BLaER1 treated with 17β-estradiol and CSF1 and Interleukin-3, amounts not matched to agents 10 nM and 100 nM (cell line): ENCODE measurements at regions not wholly inside any gene's neighbourhood (a gene's known extent, or its start where the extent isn't known, plus 50 kb on each side); places are given as distances from the start of the nearest gene placed in this dataset.
A peak's percentile ranks its signal among the peaks of the same experiment; 100 is the strongest.
"Not testable (repeated sequence)": the region's sequence is repeated elsewhere in the genome, so short reads cannot be mapped to it uniquely, and the experiment has no call there.

ENCODE experiments used
- H3K27ac ChIP-seq, 11 experiments: shearing (Covaris generic); formaldehyde crosslinking; 2 replicates each; pipeline ENCODE4 v1.8.1; 2022
- H3K27me3 ChIP-seq, 11 experiments: shearing (Covaris generic); formaldehyde crosslinking; 2 replicates each; pipeline ENCODE4 v1.8.1; 2022
- H3K36me3 ChIP-seq, 11 experiments: shearing (Covaris generic); formaldehyde crosslinking; 2 replicates each; pipeline ENCODE4 v1.8.1; 2022
- H3K4me1 ChIP-seq, 10 experiments: shearing (Covaris generic); formaldehyde crosslinking; 2 replicates each; pipeline ENCODE4 v1.8.1; 2022
- H3K4me2 ChIP-seq, 11 experiments: shearing (Covaris generic); formaldehyde crosslinking; 2 replicates each; pipeline ENCODE4 v1.8.1; 2022
- H3K4me3 ChIP-seq, 10 experiments: shearing (Covaris generic); formaldehyde crosslinking; 2 replicates each; pipeline ENCODE4 v1.8.1; 2022
- H3K9ac ChIP-seq, 11 experiments: shearing (Covaris generic); formaldehyde crosslinking; 2 replicates each; pipeline ENCODE4 v1.8.1; 2022
- H3K9me3 ChIP-seq, 11 experiments: shearing (Covaris generic); formaldehyde crosslinking; replicated peaks in 1 of 11; 2 replicates each; pipeline ENCODE4 v1.8.1; 2022
- H4K20me1 ChIP-seq, 11 experiments: shearing (Covaris generic); formaldehyde crosslinking; 2 replicates each; pipeline ENCODE4 v1.8.1; 2022
- Cebpa-rat ChIP-seq, 11 experiments: shearing (Covaris generic); IDR thresholded peaks; 2 replicates each; pipeline ENCODE4 v1.8.1; 2022

- H3K4me2 ChIP-seq, result no peak overlapping the region
- no peaks in the 10 kb centered on the region for H3K27me3 ChIP-seq
- no peaks in the 10 kb centered on the region for H3K36me3 ChIP-seq
- no peak overlapping the region for H3K27ac ChIP-seq
- no peak for TF ChIP-seq Cebpa-rat (IDR thresholded peaks at IDR 0.05)
- no peaks in the 10 kb centered on the region for H3K4me1 ChIP-seq
- H3K9ac ChIP-seq, result no peak overlapping the region
- no peaks in the 10 kb centered on the region for H4K20me1 ChIP-seq
- no peak overlapping the region for H3K4me3 ChIP-seq
- H3K9me3 ChIP-seq, result no peaks in the 10 kb centered on the region
These were observed 585.0 kb upstream of the MBL2 start for GRCh38 chr10:53357587-53357986.

- no peaks in the 10 kb centered on the region for H3K36me3 ChIP-seq
- no peak for TF ChIP-seq Cebpa-rat (IDR thresholded peaks at IDR 0.05)
- H3K4me1 ChIP-seq, result no peaks in the 10 kb centered on the region
- no peak overlapping the region for H3K4me3 ChIP-seq
- H3K27me3 ChIP-seq, result no peaks in the 10 kb centered on the region
- H3K27ac ChIP-seq, result no peak overlapping the region
- no peaks in the 10 kb centered on the region for H4K20me1 ChIP-seq
- H3K9me3 ChIP-seq, result no peaks in the 10 kb centered on the region
- H3K9ac ChIP-seq, result no peak overlapping the region
- no peak overlapping the region for H3K4me2 ChIP-seq
These were observed 584.2 kb upstream of the MBL2 start for GRCh38 chr10:53356616-53357349.

GRCh38 chr10:53342531-53342930 lies 569.9 kb upstream of the MBL2 start:
- H3K4me1 ChIP-seq, H3K9me3 ChIP-seq, H3K9ac ChIP-seq, H4K20me1 ChIP-seq, H3K27me3 ChIP-seq, H3K4me2 ChIP-seq, H3K36me3 ChIP-seq, H3K4me3 ChIP-seq, H3K27ac ChIP-seq: not testable (repeated sequence)

- not testable (repeated sequence) for H3K36me3 ChIP-seq, H3K9ac ChIP-seq, H4K20me1 ChIP-seq, H3K4me1 ChIP-seq, H3K27ac ChIP-seq, H3K27me3 ChIP-seq, H3K4me3 ChIP-seq, H3K4me2 ChIP-seq
- peaks cover 16 to 25% (median 22%) of the 10 kb centered on the region in 11 experiments for H3K9me3 ChIP-seq
These were observed 565.6 kb upstream of the MBL2 start for GRCh38 chr10:53338199-53338598.

GRCh38 chr10:53335803-53336422 lies 563.3 kb upstream of the MBL2 start:
- H3K4me1 ChIP-seq, H3K4me3 ChIP-seq, H3K9ac ChIP-seq, H3K36me3 ChIP-seq, H3K4me2 ChIP-seq, H3K27me3 ChIP-seq, H3K27ac ChIP-seq, H4K20me1 ChIP-seq: not testable (repeated sequence)
- peaks cover 16 to 25% (median 22%) of the 10 kb centered on the region in 11 experiments for H3K9me3 ChIP-seq

GRCh38 chr10:53331460-53331859 lies 558.9 kb upstream of the MBL2 start:
- Histone ChIP-seq H3K27ac (no peak overlapping the region), H3K27me3 (no peaks in the 10 kb centered on the region), H4K20me1 (no peaks in the 10 kb centered on the region), H3K4me3 (no peak overlapping the region), H3K4me2 (no peak overlapping the region), H3K36me3 (no peaks in the 10 kb centered on the region), H3K9me3 (peaks cover 11 to 13% (median 13%) of the 10 kb centered on the region in 11 experiments), H3K4me1 (no peaks in the 10 kb centered on the region; a peak in 1 of 20 replicates), H3K9ac (no peak overlapping the region)
- no peak for TF ChIP-seq Cebpa-rat (IDR thresholded peaks at IDR 0.05)

GRCh38 chr10:53326401-53327305 lies 554.1 kb upstream of the MBL2 start:
- not testable (repeated sequence) for H3K27me3 ChIP-seq, H3K9me3 ChIP-seq, H4K20me1 ChIP-seq, H3K4me1 ChIP-seq, H3K36me3 ChIP-seq
- Histone ChIP-seq H3K27ac (0 out of 22 replicates have a peak overlapping the region, but pooled peaks of 1 of the 11 experiments have one; percentile 22), H3K4me3 (0 out of 20 replicates have a peak overlapping the region, but pooled peaks of 1 of the 10 experiments have one; percentile 19), H3K9ac (0 out of 22 replicates have a peak overlapping the region, but pooled peaks of 1 of the 11 experiments have one; percentile 19), H3K4me2 (peak overlapping the region in 3 of 11 experiments; percentile 25 to 56 (median 40); a peak in 6 of 22 replicates)

GRCh38 chr10:53325066-53325465 lies 552.5 kb upstream of the MBL2 start:
- Histone ChIP-seq H3K4me2 (no peak overlapping the region), H3K4me1 (peaks cover 0 to 6% (median 0%) of the 10 kb centered on the region in 10 experiments; a peak in 1 of 20 replicates), H4K20me1 (no peaks in the 10 kb centered on the region), H3K27ac (no peak overlapping the region), H3K9ac (no peak overlapping the region), H3K9me3 (no peaks in the 10 kb centered on the region), H3K27me3 (no peaks in the 10 kb centered on the region), H3K36me3 (no peaks in the 10 kb centered on the region), H3K4me3 (no peak overlapping the region)
- no peak for TF ChIP-seq Cebpa-rat (IDR thresholded peaks at IDR 0.05)

- Histone ChIP-seq H3K4me1 (no peaks in the 10 kb centered on the region), H3K27me3 (no peaks in the 10 kb centered on the region), H3K9ac (no peak overlapping the region), H3K4me3 (no peak overlapping the region), H3K27ac (no peak overlapping the region), H3K9me3 (no peaks in the 10 kb centered on the region), H4K20me1 (no peaks in the 10 kb centered on the region), H3K36me3 (no peaks in the 10 kb centered on the region), H3K4me2 (no peak overlapping the region)
- TF ChIP-seq Cebpa-rat (IDR thresholded peaks at IDR 0.05), result no peak
These were observed 543.1 kb upstream of the MBL2 start for GRCh38 chr10:53315709-53316108.
